ENCODE measurements at regions not wholly inside any gene's neighbourhood (a gene's known extent, or its start where the extent isn't known, plus 50 kb on each side); places are given as distances from the start of the nearest gene placed in this dataset.

DNA sequence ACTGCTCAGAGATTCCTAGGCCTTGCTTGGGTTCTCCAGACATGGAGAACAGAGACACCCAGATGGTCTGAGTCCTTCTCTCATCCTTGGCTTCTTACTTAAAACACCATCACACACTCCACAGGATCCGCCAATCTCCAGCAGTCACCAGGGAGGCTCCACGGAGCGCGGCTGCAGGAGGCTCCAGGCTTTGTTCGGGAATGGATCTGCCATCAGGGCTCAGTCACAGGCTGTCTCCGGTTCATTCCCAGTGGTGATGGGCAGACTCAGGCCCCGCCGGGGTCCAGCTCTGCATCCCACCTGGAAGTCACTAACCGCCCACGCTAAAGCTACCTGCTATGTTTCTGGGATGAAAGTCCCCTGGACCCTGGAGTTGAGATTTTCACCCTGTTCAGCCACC, 312.9 kb downstream of the TCERG1L start:
- TF ChIP-seq ESRRA (IDR thresholded peaks at IDR 0.05; ENCODE audit: borderline replicate concordance, low read length) (no peak), MAFK (IDR thresholded peaks at IDR 0.05; ENCODE audit: partially characterized antibody) (no peak), REST (IDR thresholded peaks at IDR 0.05) (no peak), RFX5 (IDR thresholded peaks at IDR 0.05) (no peak), FOXS1 (CRISPR knock-in tag; IDR thresholded peaks at IDR 0.05) (no peak), FOSB (CRISPR knock-in tag; IDR thresholded peaks at IDR 0.05) (no peak), POLR2AphosphoS2 (conservative IDR thresholded peaks at IDR 0.05; ENCODE audit: low read length) (no peak), MYC (IDR thresholded peaks at IDR 0.05; ENCODE audit: borderline replicate concordance, low read length) (no peak), SMC3 (IDR thresholded peaks at IDR 0.05) (no peak), RARB (CRISPR knock-in tag; IDR thresholded peaks at IDR 0.05) (no peak), HOXB5 (CRISPR knock-in tag; IDR thresholded peaks at IDR 0.05) (no peak), HEYL (CRISPR knock-in tag; IDR thresholded peaks at IDR 0.05) (no peak), KDM5A (IDR thresholded peaks at IDR 0.05) (no peak), FOSL2 (IDR thresholded peaks at IDR 0.05) (no peak), FOSL2 (CRISPR knock-in tag; IDR thresholded peaks at IDR 0.05) (no peak), NR3C1 (IDR thresholded peaks at IDR 0.05) (no peak), EP300 (IDR thresholded peaks at IDR 0.05) (no peak)
- TF ChIP-seq, protein P1, sequence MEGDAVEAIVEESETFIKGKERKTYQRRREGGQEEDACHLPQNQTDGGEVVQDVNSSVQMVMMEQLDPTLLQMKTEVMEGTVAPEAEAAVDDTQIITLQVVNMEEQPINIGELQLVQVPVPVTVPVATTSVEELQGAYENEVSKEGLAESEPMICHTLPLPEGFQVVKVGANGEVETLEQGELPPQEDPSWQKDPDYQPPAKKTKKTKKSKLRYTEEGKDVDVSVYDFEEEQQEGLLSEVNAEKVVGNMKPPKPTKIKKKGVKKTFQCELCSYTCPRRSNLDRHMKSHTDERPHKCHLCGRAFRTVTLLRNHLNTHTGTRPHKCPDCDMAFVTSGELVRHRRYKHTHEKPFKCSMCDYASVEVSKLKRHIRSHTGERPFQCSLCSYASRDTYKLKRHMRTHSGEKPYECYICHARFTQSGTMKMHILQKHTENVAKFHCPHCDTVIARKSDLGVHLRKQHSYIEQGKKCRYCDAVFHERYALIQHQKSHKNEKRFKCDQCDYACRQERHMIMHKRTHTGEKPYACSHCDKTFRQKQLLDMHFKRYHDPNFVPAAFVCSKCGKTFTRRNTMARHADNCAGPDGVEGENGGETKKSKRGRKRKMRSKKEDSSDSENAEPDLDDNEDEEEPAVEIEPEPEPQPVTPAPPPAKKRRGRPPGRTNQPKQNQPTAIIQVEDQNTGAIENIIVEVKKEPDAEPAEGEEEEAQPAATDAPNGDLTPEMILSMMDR (IDR thresholded peaks at IDR 0.05), result no peak
- TF ChIP-seq, protein P2, sequence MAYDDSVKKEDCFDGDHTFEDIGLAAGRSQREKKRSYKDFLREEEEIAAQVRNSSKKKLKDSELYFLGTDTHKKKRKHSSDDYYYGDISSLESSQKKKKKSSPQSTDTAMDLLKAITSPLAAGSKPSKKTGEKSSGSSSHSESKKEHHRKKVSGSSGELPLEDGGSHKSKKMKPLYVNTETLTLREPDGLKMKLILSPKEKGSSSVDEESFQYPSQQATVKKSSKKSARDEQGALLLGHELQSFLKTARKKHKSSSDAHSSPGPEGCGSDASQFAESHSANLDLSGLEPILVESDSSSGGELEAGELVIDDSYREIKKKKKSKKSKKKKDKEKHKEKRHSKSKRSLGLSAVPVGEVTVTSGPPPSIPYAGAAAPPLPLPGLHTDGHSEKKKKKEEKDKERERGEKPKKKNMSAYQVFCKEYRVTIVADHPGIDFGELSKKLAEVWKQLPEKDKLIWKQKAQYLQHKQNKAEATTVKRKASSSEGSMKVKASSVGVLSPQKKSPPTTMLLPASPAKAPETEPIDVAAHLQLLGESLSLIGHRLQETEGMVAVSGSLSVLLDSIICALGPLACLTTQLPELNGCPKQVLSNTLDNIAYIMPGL (CRISPR knock-in tag; IDR thresholded peaks at IDR 0.05; ENCODE audit: borderline replicate concordance), result no peak
- no peak overlapping the region for H3K27ac ChIP-seq
- no peak overlapping the region for H3K4me2 ChIP-seq
- no peak for ATAC-seq
- ChIA-PET POLR2A (no interaction called here), CTCF (no interaction called here)
- FAIRE-seq, result no peak
- no peaks in the 10 kb centered on the region for H3K9me3 ChIP-seq
- no peak overlapping the region for H3K4me3 ChIP-seq
- H3K4me1 ChIP-seq, result no peaks in the 10 kb centered on the region
- no peak for DNase-seq (ENCODE audit: low read depth in 1 of 2, low spot score in 1 of 2)
- WGBS (ENCODE audit: missing lambda C conversion rate), result 17% methylated on average over 8 of the region's 10 CpGs

GRCh38 chr10:130999376-131000202, 311.9 kb downstream of the TCERG1L start:
- TF ChIP-seq RAD21 (conservative IDR thresholded peaks at IDR 0.05 in 1 of 2, IDR thresholded peaks at IDR 0.05 in 1 of 2), result no peak
- TF ChIP-seq FOSB (CRISPR knock-in tag; IDR thresholded peaks at IDR 0.05), result no peak
- H3K4me1 ChIP-seq, result no peaks in the 10 kb centered on the region
- no peak for DNase-seq (ENCODE audit: low read depth in 1 of 2, low spot score in 1 of 2)
- no peak for ATAC-seq
- 0% methylated on average over 6 of the region's 11 CpGs for WGBS (ENCODE audit: missing lambda C conversion rate)
- no peaks in the 10 kb centered on the region for H3K9me3 ChIP-seq
- POLR2A ChIA-PET, result no interaction called here
- H3K4me2 ChIP-seq, result no peak overlapping the region
- CTCF ChIA-PET, result no interaction called here
- no peak for FAIRE-seq
- no peak overlapping the region for H3K27ac ChIP-seq
- H3K4me3 ChIP-seq, result no peak overlapping the region

All from A549 (cell line).